HFF-Myc (cell line): ENCODE measurements at regions not wholly inside any gene's neighbourhood (a gene's known extent, or its start where the extent isn't known, plus 50 kb on each side); places are given as distances from the start of the nearest gene placed in this dataset.

ENCODE experiments used
- DNase-seq: peaks from one replicate; pipeline ENCODE4 v3.0.0-alpha.2; 2011; ENCODE audit warnings: low read depth; ENCODE audit errors: extremely low read depth
- H3K4me3 ChIP-seq: replicated peaks from 2 replicates; pipeline ENCODE4 v1.5.1; 2011; ENCODE audit warnings: low read depth, mild to moderate bottlenecking, control low read depth, low read length
- TF ChIP-seq, protein P1 (sequence below): IDR thresholded peaks from 2 replicates; pipeline ENCODE4 v1.5.1; 2012; ENCODE audit warnings: mild to moderate bottlenecking, low read depth, low read length, control low read depth; ENCODE audit errors: missing control alignments

DNA sequence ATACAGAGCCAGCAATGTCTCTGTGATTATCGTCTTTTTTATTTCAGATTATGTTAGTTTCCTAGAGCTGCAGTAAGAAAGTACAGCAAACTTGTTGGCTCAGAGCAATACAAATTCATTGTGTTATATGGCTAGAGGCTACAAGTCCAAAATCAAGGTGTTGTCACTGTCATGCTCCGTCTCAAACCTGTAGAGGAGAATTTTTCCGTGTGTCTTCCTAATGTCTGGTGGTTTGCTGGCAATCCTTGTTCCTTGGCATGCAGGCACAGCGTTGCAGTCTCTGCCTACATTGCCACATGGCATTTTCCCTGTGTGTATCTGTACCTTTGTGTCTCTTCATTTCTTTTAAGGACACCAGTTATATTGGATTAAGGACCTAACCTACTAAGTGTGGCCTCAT is 244.4 kb downstream of the LRRIQ3 start:
- H3K4me3 ChIP-seq: no peak overlapping the region
- TF ChIP-seq, protein P1, sequence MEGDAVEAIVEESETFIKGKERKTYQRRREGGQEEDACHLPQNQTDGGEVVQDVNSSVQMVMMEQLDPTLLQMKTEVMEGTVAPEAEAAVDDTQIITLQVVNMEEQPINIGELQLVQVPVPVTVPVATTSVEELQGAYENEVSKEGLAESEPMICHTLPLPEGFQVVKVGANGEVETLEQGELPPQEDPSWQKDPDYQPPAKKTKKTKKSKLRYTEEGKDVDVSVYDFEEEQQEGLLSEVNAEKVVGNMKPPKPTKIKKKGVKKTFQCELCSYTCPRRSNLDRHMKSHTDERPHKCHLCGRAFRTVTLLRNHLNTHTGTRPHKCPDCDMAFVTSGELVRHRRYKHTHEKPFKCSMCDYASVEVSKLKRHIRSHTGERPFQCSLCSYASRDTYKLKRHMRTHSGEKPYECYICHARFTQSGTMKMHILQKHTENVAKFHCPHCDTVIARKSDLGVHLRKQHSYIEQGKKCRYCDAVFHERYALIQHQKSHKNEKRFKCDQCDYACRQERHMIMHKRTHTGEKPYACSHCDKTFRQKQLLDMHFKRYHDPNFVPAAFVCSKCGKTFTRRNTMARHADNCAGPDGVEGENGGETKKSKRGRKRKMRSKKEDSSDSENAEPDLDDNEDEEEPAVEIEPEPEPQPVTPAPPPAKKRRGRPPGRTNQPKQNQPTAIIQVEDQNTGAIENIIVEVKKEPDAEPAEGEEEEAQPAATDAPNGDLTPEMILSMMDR: no peak
- no peak for DNase-seq

DNA sequence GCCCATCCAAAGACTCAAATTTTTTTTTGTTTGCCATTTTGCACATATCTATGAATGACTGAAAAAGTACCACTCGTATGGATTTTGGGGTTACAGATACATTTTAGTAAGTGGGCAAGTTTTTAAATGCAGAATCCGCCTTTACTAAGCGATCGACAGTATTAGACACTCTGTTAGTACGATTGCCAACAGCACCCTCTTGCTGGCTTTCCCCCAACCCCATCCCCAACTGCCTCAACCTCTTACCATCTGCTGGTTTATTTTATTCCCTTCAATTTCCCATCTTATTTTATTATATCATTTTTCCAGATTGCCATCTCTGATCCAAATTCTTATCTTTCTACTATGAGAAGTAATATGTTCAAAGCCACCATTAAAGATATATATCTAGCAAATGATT is 244.8 kb downstream of the LRRIQ3 start:
- no peak for DNase-seq
- TF ChIP-seq, protein P1: no peak
- H3K4me3 ChIP-seq: no peak overlapping the region

DNA sequence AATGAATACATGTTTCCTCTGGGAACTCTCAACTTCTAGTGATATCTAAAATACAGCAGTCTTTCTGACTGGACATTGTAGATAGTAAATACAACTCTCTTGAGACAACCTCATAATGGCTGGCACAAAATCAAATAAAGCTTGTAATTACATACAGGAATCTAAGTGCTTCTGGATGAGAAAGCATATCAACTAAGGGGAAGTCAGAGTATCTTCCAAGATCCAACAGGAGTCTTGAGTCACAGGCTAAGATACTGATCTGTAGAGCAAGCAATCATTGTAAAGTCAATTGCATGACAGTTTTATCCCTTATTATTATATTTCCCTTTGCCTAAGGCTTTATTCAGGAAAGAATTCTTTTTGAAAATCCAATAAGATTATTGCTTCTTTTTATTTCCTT is 249.9 kb downstream of the LRRIQ3 start:
- TF ChIP-seq, protein P1: no peak
- no peak for DNase-seq

DNA sequence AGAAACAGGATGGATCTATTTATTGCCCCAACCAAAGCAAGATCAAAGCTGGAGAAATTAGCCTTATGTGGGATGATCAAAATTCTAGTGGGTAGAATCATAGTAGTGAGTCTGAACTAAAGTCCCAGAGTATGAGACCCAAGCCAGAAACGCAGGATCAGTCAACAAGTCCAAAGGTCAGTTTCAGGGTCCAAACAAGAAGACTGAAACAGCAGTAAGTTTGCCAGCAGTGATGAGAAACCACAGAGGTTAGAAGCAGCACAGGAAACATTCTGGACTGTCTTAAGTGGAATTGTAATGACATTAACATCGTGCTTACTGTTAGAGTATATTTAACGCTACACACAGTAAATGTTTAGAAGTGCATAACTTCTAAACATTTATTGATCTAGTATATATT is 251.0 kb downstream of the LRRIQ3 start:
- H3K4me3 ChIP-seq: no peak overlapping the region
- TF ChIP-seq, protein P1: no peak
- DNase-seq: no peak

More for the DNA sequence above, 249.9 kb downstream of the LRRIQ3 start:
- H3K4me3 ChIP-seq: no peak overlapping the region

DNA sequence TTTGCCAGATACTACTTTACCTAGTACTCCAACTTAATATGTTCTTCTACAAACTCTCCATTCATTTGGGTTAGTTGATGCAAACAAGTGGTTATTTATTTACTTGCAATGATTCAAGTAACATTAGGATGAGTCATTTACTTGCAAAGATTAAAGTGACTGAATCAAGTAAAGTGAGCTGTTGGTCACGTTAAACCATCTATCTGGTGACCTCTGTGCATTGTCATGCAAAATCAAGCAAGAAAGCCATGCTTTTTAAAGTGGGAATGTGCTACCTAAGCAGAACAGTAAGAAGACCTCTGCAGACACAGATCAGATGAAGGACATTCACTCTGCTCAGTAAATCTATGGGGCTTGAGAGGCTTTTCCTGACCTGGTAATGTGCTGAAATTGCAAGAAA is 254.7 kb downstream of the LRRIQ3 start:
- TF ChIP-seq, protein P1: no peak
- H3K4me3 ChIP-seq: no peak overlapping the region
- DNase-seq: no peak

DNA sequence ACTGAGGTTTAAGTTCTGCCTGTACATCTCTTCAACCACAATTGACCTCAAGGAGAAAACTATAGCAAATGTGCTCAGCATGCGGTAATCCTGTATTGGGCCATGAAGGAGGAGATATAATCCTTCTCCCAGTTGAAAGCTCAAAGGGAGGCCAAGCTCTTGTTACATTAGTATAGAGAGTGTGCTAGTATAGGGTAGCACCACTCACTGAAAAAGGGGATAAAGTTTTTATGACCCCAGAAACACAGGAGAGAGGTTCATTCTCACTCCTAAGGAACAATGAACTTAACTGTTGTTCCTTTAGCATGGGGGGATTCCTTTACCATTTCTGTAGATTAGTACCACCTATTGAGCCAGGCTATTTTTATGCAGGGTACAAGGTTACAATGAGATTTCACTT is 267.7 kb downstream of the LRRIQ3 start:
- TF ChIP-seq, protein P1: no peak
- DNase-seq: no peak
- H3K4me3 ChIP-seq: no peak overlapping the region

DNA sequence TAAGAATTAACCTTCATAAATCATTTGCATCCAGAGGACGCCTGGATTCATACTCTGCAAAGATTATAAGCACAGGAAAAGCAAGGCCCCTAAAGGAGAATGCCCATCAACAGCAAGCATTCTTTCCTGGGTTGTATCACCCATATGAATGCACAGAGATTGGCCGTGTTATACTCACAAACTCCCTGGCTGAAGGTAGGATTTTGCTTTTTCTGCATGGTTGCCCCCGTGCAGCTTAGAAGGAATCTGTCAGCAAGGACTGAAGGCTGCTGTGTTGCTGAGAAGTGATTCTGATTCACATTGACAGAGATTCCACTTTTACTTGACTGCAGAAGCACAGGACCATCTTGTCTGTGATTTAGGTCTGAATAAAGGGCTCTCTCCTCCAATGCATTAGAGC is 283.0 kb downstream of the LRRIQ3 start:
- TF ChIP-seq, protein P1: no peak
- no peak overlapping the region for H3K4me3 ChIP-seq
- no peak for DNase-seq
